Suprapubic skin (tissue), 4 donors: ENCODE measurements at regions not wholly inside any gene's neighbourhood (a gene's known extent, or its start where the extent isn't known, plus 50 kb on each side); places are given as distances from the start of the nearest gene placed in this dataset.

Experiments
- POLR2A ChIP-seq, 2 donors: fragments of 450-650 bp; IDR thresholded peaks; one replicate each; pipeline ENCODE4 v1.6.1; 2017; ENCODE audit warnings: antibody characterized with exemption in 2 of 2, mild to moderate bottlenecking in 2 of 2, moderate library complexity in 2 of 2
- POLR2AphosphoS5 ChIP-seq, 3 donors: sonication (generic); formaldehyde crosslinking; IDR thresholded peaks; one replicate each; pipeline ENCODE4 v1.6.1; 2017; ENCODE audit warnings: antibody characterized with exemption in 3 of 3
- TF ChIP-seq, protein P1 (sequence below), 2 donors: fragments of 200-600 bp in 1 of 2; fragments of 450-650 bp in 1 of 2; sonication (generic) in 1 of 2; IDR thresholded peaks; one replicate each; pipeline ENCODE4 v1.5.1; 2016 to 2019; ENCODE audit warnings: antibody characterized with exemption in 2 of 2, mild to moderate bottlenecking in 1 of 2, moderate library complexity in 1 of 2

GRCh38 chr9:129336130-129336528 is 158.1 kb upstream of the IER5L start:
- TF ChIP-seq, protein P1, sequence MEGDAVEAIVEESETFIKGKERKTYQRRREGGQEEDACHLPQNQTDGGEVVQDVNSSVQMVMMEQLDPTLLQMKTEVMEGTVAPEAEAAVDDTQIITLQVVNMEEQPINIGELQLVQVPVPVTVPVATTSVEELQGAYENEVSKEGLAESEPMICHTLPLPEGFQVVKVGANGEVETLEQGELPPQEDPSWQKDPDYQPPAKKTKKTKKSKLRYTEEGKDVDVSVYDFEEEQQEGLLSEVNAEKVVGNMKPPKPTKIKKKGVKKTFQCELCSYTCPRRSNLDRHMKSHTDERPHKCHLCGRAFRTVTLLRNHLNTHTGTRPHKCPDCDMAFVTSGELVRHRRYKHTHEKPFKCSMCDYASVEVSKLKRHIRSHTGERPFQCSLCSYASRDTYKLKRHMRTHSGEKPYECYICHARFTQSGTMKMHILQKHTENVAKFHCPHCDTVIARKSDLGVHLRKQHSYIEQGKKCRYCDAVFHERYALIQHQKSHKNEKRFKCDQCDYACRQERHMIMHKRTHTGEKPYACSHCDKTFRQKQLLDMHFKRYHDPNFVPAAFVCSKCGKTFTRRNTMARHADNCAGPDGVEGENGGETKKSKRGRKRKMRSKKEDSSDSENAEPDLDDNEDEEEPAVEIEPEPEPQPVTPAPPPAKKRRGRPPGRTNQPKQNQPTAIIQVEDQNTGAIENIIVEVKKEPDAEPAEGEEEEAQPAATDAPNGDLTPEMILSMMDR (IDR thresholded peaks at IDR 0.05), result no peak
- TF ChIP-seq POLR2A (IDR thresholded peaks at IDR 0.05) (no peak), POLR2AphosphoS5 (IDR thresholded peaks at IDR 0.05) (no peak)
